ENCODE measurements at regions not wholly inside any gene's neighbourhood (a gene's known extent, or its start where the extent isn't known, plus 50 kb on each side); places are given as distances from the start of the nearest gene placed in this dataset.

DNA sequence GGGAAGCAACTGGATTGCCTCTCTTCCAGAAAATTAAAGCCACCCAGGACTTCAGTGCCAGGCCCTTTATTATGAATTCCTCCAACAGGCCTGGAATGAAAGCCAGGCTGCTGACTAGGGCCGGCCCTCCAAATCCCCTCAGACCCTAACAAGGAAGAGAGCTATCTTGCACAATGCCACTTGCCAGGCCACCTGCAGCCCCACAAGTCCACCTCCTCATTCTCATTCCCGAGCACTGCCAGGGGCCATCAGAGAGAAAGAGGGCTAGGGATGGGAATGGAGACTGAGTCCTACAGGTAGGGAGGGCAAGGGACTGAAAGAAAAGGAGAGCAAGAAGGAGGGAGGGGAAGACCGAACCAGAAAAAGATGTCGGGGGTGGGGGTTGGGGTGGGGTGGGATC, 86.5 kb downstream of the MRPL14 start:
- Histone ChIP-seq H2AFZ (ENCODE audit: low read depth, low read length) (no peak overlapping the region), H3K79me2 (ENCODE audit: control insufficient read depth, insufficient read depth, low read length) (no peaks in the 10 kb centered on the region), H3K36me3 (ENCODE audit: control insufficient read depth in 2 of 2, extremely low read depth in 1 of 2, insufficient read depth in 2 of 2, low read length in 2 of 2) (no peaks in the 10 kb centered on the region), H3K9me1 (replicated peaks; ENCODE audit: control insufficient read depth, extremely low read depth, insufficient read depth, low read length) (no peaks in the 10 kb centered on the region), H3K9ac (replicated peaks; ENCODE audit: extremely low read depth, insufficient read depth, low read length) (no peak overlapping the region), H3K9me3 (replicated peaks; ENCODE audit: control insufficient read depth, insufficient read depth, low read length) (no peaks in the 10 kb centered on the region), H3K27ac (ENCODE audit: insufficient read depth, low read depth, low read length) (no peak overlapping the region), H3K4me2 (ENCODE audit: insufficient read depth, low read length) (no peak overlapping the region), H4K20me1 (replicated peaks; ENCODE audit: control insufficient read depth, extremely low read depth, insufficient read depth, low read length) (no peaks in the 10 kb centered on the region), H3K4me3 (replicated peaks in 1 of 3; ENCODE audit: insufficient read depth in 1 of 3, low read depth in 1 of 3, low read length in 3 of 3) (no peak overlapping the region), H3K27me3 (ENCODE audit: control insufficient read depth in 2 of 2, insufficient read depth in 2 of 2, low read length in 2 of 2) (no peaks in the 10 kb centered on the region), H3K4me1 (ENCODE audit: control insufficient read depth, extremely low read depth, insufficient read depth, low read length) (peaks cover 29% of the 10 kb centered on the region)
- no TSS peak for BruUV-seq (replicated peaks)
- TF ChIP-seq GATA2 (IDR thresholded peaks at IDR 0.05; ENCODE audit: insufficient read depth, insufficient read length, low read depth, low read length) = no peak
- no peak for TF ChIP-seq EZH2 (IDR thresholded peaks at IDR 0.05; ENCODE audit: borderline replicate concordance, low read depth, low read length, severe bottlenecking)
- no peak for TF ChIP-seq POLR2AphosphoS5 (IDR thresholded peaks at IDR 0.05; ENCODE audit: insufficient read depth, low read depth, low read length)
- no peak for TF ChIP-seq FOS (IDR thresholded peaks at IDR 0.05; ENCODE audit: borderline replicate concordance, insufficient read depth, low read length)
- TF ChIP-seq MAX (IDR thresholded peaks at IDR 0.05; ENCODE audit: insufficient read depth, insufficient read length) = no peak
- TF ChIP-seq JUN (IDR thresholded peaks at IDR 0.05; ENCODE audit: borderline replicate concordance, insufficient read depth, insufficient read length, low read depth) = no peak
- TF ChIP-seq POLR2A (IDR thresholded peaks at IDR 0.05; ENCODE audit: low read depth, low read length) = no peak
- intact Hi-C loops (cut with micrococcal nuclease) (loop anchor here (5.0 kb wide), 1 partner anchor 38 kb away; no protein-coding TSS in a partner anchor), dilution Hi-C loops (cut with MboI; ENCODE audit: extremely low pct_ligation_motif_present, low sequenced_read_pairs) (no loop called here)
- FAIRE-seq (no peak), DNase-seq (ENCODE audit: low read depth, low spot score) (no peak)
- ChIA-PET CTCF (interaction anchor here (1.0 to 2.0 kb wide), 2 partner anchors 31 to 271 kb away, joined by 3 to 7 read pairs; partner anchors contain the start of gene VEGFA), POLR2A (no interaction called here)

- Histone ChIP-seq H3K4me2 (ENCODE audit: insufficient read depth, low read length) (no peak overlapping the region), H3K4me3 (replicated peaks in 1 of 3; ENCODE audit: insufficient read depth in 1 of 3, low read depth in 1 of 3, low read length in 3 of 3) (no peak overlapping the region), H3K36me3 (ENCODE audit: control insufficient read depth in 2 of 2, extremely low read depth in 1 of 2, insufficient read depth in 2 of 2, low read length in 2 of 2) (no peaks in the 10 kb centered on the region), H4K20me1 (replicated peaks; ENCODE audit: control insufficient read depth, extremely low read depth, insufficient read depth, low read length) (no peaks in the 10 kb centered on the region), H3K4me1 (ENCODE audit: control insufficient read depth, extremely low read depth, insufficient read depth, low read length) (peaks cover 35% of the 10 kb centered on the region), H3K9me1 (replicated peaks; ENCODE audit: control insufficient read depth, extremely low read depth, insufficient read depth, low read length) (no peaks in the 10 kb centered on the region), H3K27me3 (ENCODE audit: control insufficient read depth in 2 of 2, insufficient read depth in 2 of 2, low read length in 2 of 2) (no peaks in the 10 kb centered on the region), H2AFZ (ENCODE audit: low read depth, low read length) (no peak overlapping the region), H3K9me3 (replicated peaks; ENCODE audit: control insufficient read depth, insufficient read depth, low read length) (no peaks in the 10 kb centered on the region), H3K79me2 (ENCODE audit: control insufficient read depth, insufficient read depth, low read length) (no peaks in the 10 kb centered on the region), H3K9ac (replicated peaks; ENCODE audit: extremely low read depth, insufficient read depth, low read length) (no peak overlapping the region), H3K27ac (ENCODE audit: insufficient read depth, low read depth, low read length) (no peak overlapping the region)
- intact Hi-C loops (cut with micrococcal nuclease) (loop anchor here (5.0 kb wide), 1 partner anchor 38 kb away; no protein-coding TSS in a partner anchor), dilution Hi-C loops (cut with MboI; ENCODE audit: extremely low pct_ligation_motif_present, low sequenced_read_pairs) (no loop called here)
- BruUV-seq (replicated peaks) = no TSS peak
- ChIA-PET POLR2A (no interaction called here), CTCF (interaction anchor here (2.0 kb wide), 1 partner anchor 270 kb away, joined by 7 read pairs; the partner anchor contains the start of gene VEGFA)
- TF ChIP-seq EZH2 (IDR thresholded peaks at IDR 0.05; ENCODE audit: borderline replicate concordance, low read depth, low read length, severe bottlenecking) = no peak
- TF ChIP-seq MYC (IDR thresholded peaks at IDR 0.05; ENCODE audit: low read depth, low read length) = no peak
- TF ChIP-seq JUN (IDR thresholded peaks at IDR 0.05; ENCODE audit: borderline replicate concordance, insufficient read depth, insufficient read length, low read depth) = no peak
- TF ChIP-seq POLR2A (IDR thresholded peaks at IDR 0.05; ENCODE audit: low read depth, low read length) = no peak
- TF ChIP-seq FOS (IDR thresholded peaks at IDR 0.05; ENCODE audit: borderline replicate concordance, insufficient read depth, low read length) = no peak
- TF ChIP-seq GATA2 (IDR thresholded peaks at IDR 0.05; ENCODE audit: insufficient read depth, insufficient read length, low read depth, low read length) = no peak
- no peak for TF ChIP-seq MAX (IDR thresholded peaks at IDR 0.05; ENCODE audit: insufficient read depth, insufficient read length)
- no peak for TF ChIP-seq POLR2AphosphoS5 (IDR thresholded peaks at IDR 0.05; ENCODE audit: insufficient read depth, low read depth, low read length)
- FAIRE-seq = no peak
- DNase-seq (ENCODE audit: low read depth, low spot score) = no peak
Measured at GRCh38 chr6:44039839-44040350, 87.4 kb downstream of the MRPL14 start.

Measured in endothelial cell of umbilical vein (primary cell).